Adrenal gland (tissue), 9 donors: ENCODE measurements at regions not wholly inside any gene's neighbourhood (a gene's known extent, or its start where the extent isn't known, plus 50 kb on each side); places are given as distances from the start of the nearest gene placed in this dataset.

Source experiments
- DNase-seq, 7 donors: peaks; one replicate each; pipeline ENCODE4 v3.0.0-alpha.2; 2019 to 2020
- H3K27ac ChIP-seq, 5 donors: fragments of 200-600 bp; sonication (generic) in 4 of 5; 1 replicate in 3 of 5; 2 replicates in 2 of 5; pipeline versions ENCODE4 v1.5.1 to v1.8.0; 2016 to 2020; ENCODE audit warnings: mild to moderate bottlenecking in 1 of 5
- H3K27me3 ChIP-seq: fragments of 200-600 bp; 2 replicates; pipeline ENCODE4 v1.8.0; 2021
- H3K36me3 ChIP-seq, 2 donors: fragments of 200-600 bp; replicated peaks in 1 of 2; 1 replicate in 1 of 2; 2 replicates in 1 of 2; pipeline versions ENCODE4 v1.5.1 to v1.8.0; 2018 to 2022
- H3K4me1 ChIP-seq, 2 donors: fragments of 200-600 bp; replicated peaks in 1 of 2; 1 replicate in 1 of 2; 2 replicates in 1 of 2; pipeline versions ENCODE4 v1.5.1 to v1.8.0; 2018 to 2021
- H3K4me3 ChIP-seq, 4 donors: fragments of 200-600 bp; sonication (generic) in 3 of 4; one replicate each; pipeline ENCODE4 v1.5.1; 2016 to 2018
- H3K9me3 ChIP-seq, 3 donors: fragments of 200-600 bp; sonication (generic) in 1 of 3; replicated peaks in 1 of 3; 1 replicate in 2 of 3; 2 replicates in 1 of 3; pipeline versions ENCODE4 v1.5.1 to v1.8.0; 2016 to 2021
- CTCF ChIP-seq, 6 experiments: fragments of 450-650 bp in 4 of 6; fragments of 200-600 bp in 2 of 6; sonication (generic) in 1 of 6; IDR thresholded peaks; 1 replicate in 5 of 6; 2 replicates in 1 of 6; pipeline versions ENCODE4 v1.5.1 to v1.8.0; 2016 to 2021; ENCODE audit warnings: antibody characterized with exemption in 6 of 6, mild to moderate bottlenecking in 2 of 6, moderate library complexity in 1 of 6
- POLR2A ChIP-seq, 2 donors: fragments of 450-650 bp; IDR thresholded peaks; one replicate each; pipeline ENCODE4 v1.6.1; 2017; ENCODE audit warnings: antibody characterized with exemption in 2 of 2, mild to moderate bottlenecking in 2 of 2, moderate library complexity in 1 of 2
- WGBS, 4 donors: extraction: QIAGEN DNeasy Blood & Tissue Kit in 2 of 4; methylation state at CpG; one replicate each; pipeline versions ENCODE4 v1.1.5 to v1.1.7; 2013 to 2017; 5-methylcytosine and 5-hydroxymethylcytosine counted together
- intact Hi-C, 2 donors: fragments of 100-400 bp; cut with DNase I; formaldehyde crosslinking; loops; one replicate each; pipeline versions ENCODE4 v1.14.1 to v1.15.0; 2022 to 2023
- donor health status: healthy with polysubstance abuse.
- donor health status: Bipolar disorder and iron deficiency.
- donor health status: DM: yes; HTN: yes; CAD: no.
- donor health status: DM: no; HTN: no; CAD: no.
- donor health status: DM: no; HTN: no; CAD: no.

GRCh38 chr16:87125206-87126155 lies 191.7 kb downstream of the C16orf95 start:
- H3K9me3 ChIP-seq: no peaks in the 10 kb centered on the region
- 44 to 56% (median 50%) methylated on average over 27 to 38 of the region's 38 CpGs for WGBS, 4 donors
- H3K27me3 ChIP-seq: no peaks in the 10 kb centered on the region
- intact Hi-C loops: no loop called here
- no peak overlapping the region for H3K4me3 ChIP-seq
- peaks cover 16 to 20% of the 10 kb centered on the region in 2 donors for H3K4me1 ChIP-seq
- DNase-seq: peak; percentile 54 to 86 (median 80)
- H3K27ac ChIP-seq: peak overlapping the region in 4 of 5 donors; percentile 16 to 90 (median 58)
- TF ChIP-seq POLR2A (IDR thresholded peaks at IDR 0.05) (peak in 1 of 2 donors; percentile 17), CTCF (IDR thresholded peaks at IDR 0.05) (no peak)
- H3K36me3 ChIP-seq: no peaks in the 10 kb centered on the region

- Histone ChIP-seq H3K4me1 (peaks cover 16 to 20% of the 10 kb centered on the region in 2 donors), H3K36me3 (no peaks in the 10 kb centered on the region), H3K27me3 (no peaks in the 10 kb centered on the region), H3K9me3 (no peaks in the 10 kb centered on the region), H3K27ac (peak overlapping the region in 2 of 5 donors; percentile 77 to 90), H3K4me3 (no peak overlapping the region)
- DNase-seq: no peak
- 78 to 89% (median 80%) methylated on average over 13 of the region's 13 CpGs for WGBS, 4 donors
- intact Hi-C loops: no loop called here
- TF ChIP-seq POLR2A (IDR thresholded peaks at IDR 0.05): no peak
Observed at GRCh38 chr16:87126403-87127025, 190.7 kb downstream of the C16orf95 start.

- 65 to 75% (median 72%) methylated on average over 18 to 23 of the region's 23 CpGs for WGBS, 4 donors
- peak overlapping the region in 4 of 5 donors; percentile 3 to 83 (median 44) for H3K27ac ChIP-seq
Observed at GRCh38 chr16:87127061-87127765, 190.0 kb downstream of the C16orf95 start.

GRCh38 chr16:87127766-87128147 lies 189.4 kb downstream of the C16orf95 start:
- H3K4me1 ChIP-seq: peaks cover 16 to 20% of the 10 kb centered on the region in 2 donors
- H3K9me3 ChIP-seq: no peaks in the 10 kb centered on the region
- no peak for TF ChIP-seq CTCF (IDR thresholded peaks at IDR 0.05)
- no peak for TF ChIP-seq POLR2A (IDR thresholded peaks at IDR 0.05)
- intact Hi-C loops: no loop called here
- 90 to 94% (median 91%) methylated on average over 2 to 6 of the region's 6 CpGs for WGBS, 4 donors
- no peaks in the 10 kb centered on the region for H3K36me3 ChIP-seq
- no peaks in the 10 kb centered on the region for H3K27me3 ChIP-seq
- H3K4me3 ChIP-seq: no peak overlapping the region
- DNase-seq: no peak
- H3K27ac ChIP-seq: peak overlapping the region in 4 of 5 donors; percentile 3 to 83 (median 44)

More at GRCh38 chr16:87127061-87127765, 190.0 kb downstream of the C16orf95 start:
- H3K4me3 ChIP-seq: no peak overlapping the region
- H3K36me3 ChIP-seq: no peaks in the 10 kb centered on the region
- no peaks in the 10 kb centered on the region for H3K27me3 ChIP-seq
- peaks cover 16 to 20% of the 10 kb centered on the region in 2 donors for H3K4me1 ChIP-seq
- intact Hi-C loops: no loop called here
- no peaks in the 10 kb centered on the region for H3K9me3 ChIP-seq
- peak in 3 of 7 donors; percentile 19 to 47 (median 37) for DNase-seq
- TF ChIP-seq CTCF (IDR thresholded peaks at IDR 0.05) (no peak), POLR2A (IDR thresholded peaks at IDR 0.05) (no peak)
